Prostate gland (tissue), 2 donors: ENCODE measurements at regions not wholly inside any gene's neighbourhood (a gene's known extent, or its start where the extent isn't known, plus 50 kb on each side); places are given as distances from the start of the nearest gene placed in this dataset.

Source experiments
- DNase-seq: peaks from one replicate; pipeline ENCODE4 v3.0.0-alpha.2; 2019; ENCODE audit warnings: low spot score
- H3K27ac ChIP-seq, 2 donors: fragments of 200-600 bp; sonication (generic); 2 replicates each; pipeline ENCODE4 v1.5.1; 2017 to 2019
- H3K27me3 ChIP-seq: fragments of 200-600 bp; sonication (generic); replicated peaks from 2 replicates; pipeline ENCODE4 v1.5.1; 2019; ENCODE audit not compliant: insufficient read depth
- H3K36me3 ChIP-seq, 2 donors: fragments of 200-600 bp; sonication (generic); 1 replicate in 1 of 2; 2 replicates in 1 of 2; pipeline versions ENCODE4 v1.5.1 to v1.8.1; 2017 to 2019
- H3K4me1 ChIP-seq: fragments of 200-600 bp; sonication (generic); replicated peaks from 2 replicates; pipeline ENCODE4 v1.5.1; 2019
- H3K4me3 ChIP-seq, 2 donors: fragments of 200-600 bp; sonication (generic); 2 replicates each; pipeline ENCODE4 v1.5.1; 2017 to 2019
- H3K9me3 ChIP-seq: fragments of 200-600 bp; sonication (generic); 2 replicates; pipeline ENCODE4 v1.5.1; 2017
- CTCF ChIP-seq, 4 experiments: fragments of 200-600 bp in 2 of 4; fragments of 450-650 bp in 2 of 4; sonication (generic) in 2 of 4; IDR thresholded peaks; 1 replicate in 3 of 4; 2 replicates in 1 of 4; pipeline ENCODE4 v1.5.1; 2016 to 2019; ENCODE audit warnings: antibody characterized with exemption in 4 of 4, mild to moderate bottlenecking in 2 of 4, moderate library complexity in 2 of 4
- POLR2A ChIP-seq: fragments of 450-650 bp; IDR thresholded peaks from one replicate; pipeline ENCODE4 v1.6.1; 2016; ENCODE audit warnings: antibody characterized with exemption, mild to moderate bottlenecking
- POLR2AphosphoS5 ChIP-seq: sonication (generic); formaldehyde crosslinking; IDR thresholded peaks from one replicate; pipeline ENCODE4 v1.6.1; 2017; ENCODE audit warnings: antibody characterized with exemption
- WGBS: methylation state at CpG from one replicate; pipeline ENCODE4 v1.1.5; 2018; 5-methylcytosine and 5-hydroxymethylcytosine counted together
- intact Hi-C: fragments of 100-400 bp; cut with DNase I; formaldehyde crosslinking; loops from one replicate; pipeline ENCODE4 v1.14.2; 2022

- Histone ChIP-seq H3K36me3 (no peaks in the 10 kb centered on the region), H3K4me3 (no peak overlapping the region), H3K9me3 (no peaks in the 10 kb centered on the region), H3K27ac (no peak overlapping the region), H3K4me1 (no peaks in the 10 kb centered on the region), H3K27me3 (no peaks in the 10 kb centered on the region)
- no peak for DNase-seq
- TF ChIP-seq POLR2AphosphoS5 = no peak
- intact Hi-C loops = no loop called here
- 89% methylated on average over 9 of the region's 9 CpGs for WGBS
Observed at GRCh38 chrX:1894026-1894294, 279.1 kb downstream of the ASMT start.

- Histone ChIP-seq H3K36me3 (no peaks in the 10 kb centered on the region), H3K9me3 (no peaks in the 10 kb centered on the region), H3K27me3 (no peaks in the 10 kb centered on the region), H3K4me1 (no peaks in the 10 kb centered on the region), H3K27ac (no peak overlapping the region), H3K4me3 (no peak overlapping the region)
- TF ChIP-seq CTCF (IDR thresholded peaks at IDR 0.05) (no peak), POLR2AphosphoS5 (no peak), POLR2A (no peak)
- no peak for DNase-seq
- WGBS = 64% methylated on average over 17 of the region's 17 CpGs
- intact Hi-C loops = no loop called here
Observed at GRCh38 chrX:1894740-1895139, 279.9 kb downstream of the ASMT start.

DNA sequence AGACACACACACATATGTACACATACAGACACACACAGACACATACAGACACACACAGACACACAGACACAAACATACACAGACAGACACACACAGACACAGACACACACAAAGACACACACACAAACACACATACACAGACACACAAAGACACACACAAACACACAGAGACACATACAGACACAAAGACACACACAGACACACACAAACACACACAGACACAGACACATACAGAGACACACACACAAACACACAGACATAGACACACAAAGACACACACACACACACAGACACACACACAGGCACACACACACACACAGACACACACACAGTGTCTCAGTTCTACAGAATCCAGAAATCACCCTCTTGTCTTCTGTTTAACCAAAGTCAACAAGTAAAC, 280.7 kb downstream of the ASMT start:
- Histone ChIP-seq H3K4me3 (no peak overlapping the region), H3K36me3 (no peaks in the 10 kb centered on the region), H3K4me1 (no peaks in the 10 kb centered on the region), H3K27me3 (no peaks in the 10 kb centered on the region), H3K9me3 (no peaks in the 10 kb centered on the region), H3K27ac (no peak overlapping the region)
- intact Hi-C loops = no loop called here
- TF ChIP-seq CTCF (IDR thresholded peaks at IDR 0.05) (no peak), POLR2A (no peak), POLR2AphosphoS5 (no peak)
- DNase-seq = no peak

GRCh38 chrX:1899841-1900240, 285.0 kb downstream of the ASMT start:
- H3K4me1 ChIP-seq = no peaks in the 10 kb centered on the region
- no peak overlapping the region for H3K27ac ChIP-seq
- H3K27me3 ChIP-seq = no peaks in the 10 kb centered on the region
- H3K36me3 ChIP-seq = no peaks in the 10 kb centered on the region
- no peak for DNase-seq
- intact Hi-C loops = no loop called here
- H3K4me3 ChIP-seq = no peak overlapping the region
- 62% methylated on average over 12 of the region's 12 CpGs for WGBS
- TF ChIP-seq POLR2AphosphoS5 (no peak), POLR2A (no peak), CTCF (IDR thresholded peaks at IDR 0.05) (no peak)
- no peaks in the 10 kb centered on the region for H3K9me3 ChIP-seq

DNA sequence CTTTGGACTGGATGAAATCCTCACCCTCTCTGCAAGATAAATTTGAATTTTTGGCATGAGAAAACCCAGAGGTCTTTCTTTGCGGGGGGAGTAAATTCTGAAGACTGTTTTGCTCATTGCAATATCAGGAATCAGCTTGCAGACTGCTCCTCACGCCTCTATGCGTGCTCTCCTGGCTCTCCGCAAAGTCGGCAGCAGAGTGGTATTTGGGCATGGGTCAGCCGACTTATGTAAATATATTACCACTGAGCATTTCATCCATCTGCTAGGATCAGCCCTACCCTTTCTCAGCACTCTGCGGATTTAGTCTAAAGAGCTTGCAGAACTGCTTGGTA, 288.0 kb downstream of the ASMT start:
- H3K27ac ChIP-seq = no peak overlapping the region
- no peak for DNase-seq
- H3K36me3 ChIP-seq = no peaks in the 10 kb centered on the region
- WGBS = 55% methylated on average over 7 of the region's 7 CpGs
- TF ChIP-seq CTCF (IDR thresholded peaks at IDR 0.05) (no peak), POLR2AphosphoS5 (no peak), POLR2A (no peak)
- intact Hi-C loops = no loop called here
- no peaks in the 10 kb centered on the region for H3K4me1 ChIP-seq
- H3K9me3 ChIP-seq = no peaks in the 10 kb centered on the region
- no peak overlapping the region for H3K4me3 ChIP-seq
- no peaks in the 10 kb centered on the region for H3K27me3 ChIP-seq
